ENCODE measurements at regions not wholly inside any gene's neighbourhood (a gene's known extent, or its start where the extent isn't known, plus 50 kb on each side); places are given as distances from the start of the nearest gene placed in this dataset.

DNA sequence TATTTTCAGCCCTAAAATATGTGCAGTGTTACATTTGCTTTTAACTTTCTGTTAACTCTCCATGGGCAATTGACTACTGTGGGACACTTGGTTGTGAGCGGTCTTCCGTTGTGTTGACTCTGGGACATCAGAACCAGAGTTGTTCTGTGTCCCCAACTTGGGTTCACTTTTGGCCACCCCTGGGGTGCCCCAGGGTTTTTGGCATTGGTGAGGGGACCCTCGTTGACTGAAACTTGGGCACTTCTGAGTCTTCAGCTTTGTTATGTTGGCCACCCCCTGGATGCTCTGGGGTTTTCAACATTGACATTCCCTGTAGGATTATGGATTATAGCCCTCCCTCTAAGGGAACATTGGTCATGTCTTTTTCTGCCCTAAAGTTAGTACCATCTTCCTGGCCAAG lies 57.1 kb downstream of the OR10H4 start:
- Histone ChIP-seq H3K36me3 (ENCODE audit: control insufficient read depth in 2 of 2, insufficient read depth in 2 of 2, low read length in 1 of 2) (no peaks in the 10 kb centered on the region), H3K9me3 (replicated peaks; ENCODE audit: control insufficient read depth, insufficient read depth, low read length) (no peaks in the 10 kb centered on the region), H3K4me1 (ENCODE audit: control insufficient read depth, insufficient read depth, low read length) (peaks cover 18% of the 10 kb centered on the region), H3K4me3 (no peak overlapping the region), H3K9ac (ENCODE audit: control insufficient read depth, insufficient read depth, low read length) (no peak overlapping the region), H3K27ac (ENCODE audit: control insufficient read depth, insufficient read depth) (no peak overlapping the region), H2AFZ (ENCODE audit: control insufficient read depth, low read depth, low read length) (no peak overlapping the region), H3K79me2 (ENCODE audit: control insufficient read depth, insufficient read depth, low read length) (no peaks in the 10 kb centered on the region), H3K27me3 (replicated peaks in 1 of 2; ENCODE audit: control insufficient read depth in 2 of 2, insufficient read depth in 2 of 2, low read length in 1 of 2) (no peaks in the 10 kb centered on the region), H3K4me2 (ENCODE audit: control insufficient read depth, insufficient read depth) (no peak overlapping the region), H4K20me1 (ENCODE audit: control insufficient read depth, insufficient read depth) (no peaks in the 10 kb centered on the region)
- TF ChIP-seq SIX5 (IDR thresholded peaks at IDR 0.05; ENCODE audit: low read depth, low read length, severe bottlenecking) (no peak), BACH1 (IDR thresholded peaks at IDR 0.05; ENCODE audit: borderline replicate concordance) (no peak), CBX5 (IDR thresholded peaks at IDR 0.05; ENCODE audit: low read depth) (no peak), ZZZ3 (IDR thresholded peaks at IDR 0.05; ENCODE audit: control insufficient read depth, insufficient read length, low read depth) (no peak), GATAD2B (conservative IDR thresholded peaks at IDR 0.05; ENCODE audit: low read depth) (no peak)
- no TSS peak for BruUV-seq (replicated peaks)
- FAIRE-seq: no peak
- in situ Hi-C loops (cut with MboI) (no loop called here), intact Hi-C loops (cut with micrococcal nuclease; ENCODE audit: unreplicated experiment) (no loop called here)
- DNase-seq (ENCODE audit: low read depth, low spot score): no peak
- ChIA-PET POLR2A (no interaction called here), RAD21 (ENCODE audit: unreplicated experiment) (no interaction called here), CTCF (no interaction called here), SMC1A (ENCODE audit: uncharacterized antibody, unreplicated experiment) (interaction anchor here (1.0 kb wide), 1 partner anchor 233 kb away, joined by 4 read pairs; no protein-coding TSS in a partner anchor)
- no peak for ATAC-seq
- 73% methylated on average over 3 of the region's 3 CpGs for WGBS (ENCODE audit: insufficient coverage, insufficient replicate concordance, low lambda C conversion rate, missing lambda C conversion rate)

DNA sequence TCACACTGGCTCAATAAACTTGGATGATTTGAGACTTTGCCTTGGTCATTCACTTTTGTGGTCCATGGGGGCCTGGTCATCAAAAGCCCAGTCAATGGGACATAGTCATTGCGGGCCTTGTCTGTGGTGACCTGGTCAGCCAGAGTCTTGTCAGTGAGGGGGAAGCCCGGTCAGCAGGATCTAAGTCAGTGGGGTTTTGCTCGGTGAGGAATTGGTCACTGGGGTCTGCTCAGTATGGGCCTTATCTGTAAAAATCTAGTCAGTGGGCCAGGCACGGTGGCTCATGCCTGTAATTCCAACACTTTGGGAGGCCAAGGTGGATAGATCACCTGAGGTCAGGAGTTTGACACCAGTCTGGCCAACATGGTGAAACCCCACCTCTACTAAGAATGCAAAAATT lies 63.7 kb upstream of the TPM4 start:
- Histone ChIP-seq H3K36me3 (ENCODE audit: control insufficient read depth in 2 of 2, insufficient read depth in 2 of 2, low read length in 1 of 2) (no peaks in the 10 kb centered on the region), H4K20me1 (ENCODE audit: control insufficient read depth, insufficient read depth) (no peaks in the 10 kb centered on the region), H3K79me2 (ENCODE audit: control insufficient read depth, insufficient read depth, low read length) (no peaks in the 10 kb centered on the region), H3K27me3 (replicated peaks in 1 of 2; ENCODE audit: control insufficient read depth in 2 of 2, insufficient read depth in 2 of 2, low read length in 1 of 2) (no peaks in the 10 kb centered on the region), H3K9me3 (replicated peaks; ENCODE audit: control insufficient read depth, insufficient read depth, low read length) (no peaks in the 10 kb centered on the region), H3K9ac (ENCODE audit: control insufficient read depth, insufficient read depth, low read length) (no peak overlapping the region), H3K27ac (ENCODE audit: control insufficient read depth, insufficient read depth) (no peak overlapping the region), H2AFZ (ENCODE audit: control insufficient read depth, low read depth, low read length) (no peak overlapping the region), H3K4me3 (no peak overlapping the region), H3K4me2 (ENCODE audit: control insufficient read depth, insufficient read depth) (no peak overlapping the region), H3K4me1 (ENCODE audit: control insufficient read depth, insufficient read depth, low read length) (no peaks in the 10 kb centered on the region)
- DNase-seq (ENCODE audit: low read depth, low spot score) (no peak), FAIRE-seq (no peak), ATAC-seq (no peak)
- TF ChIP-seq HDAC6 (IDR thresholded peaks at IDR 0.05; ENCODE audit: unreplicated experiment) (no peak), EZH2 (IDR thresholded peaks at IDR 0.05; ENCODE audit: borderline replicate concordance, control insufficient read depth, low read depth, low read length) (no peak), SMAD1 (IDR thresholded peaks at IDR 0.05; ENCODE audit: low read depth, partially characterized antibody) (no peak), ESRRA (IDR thresholded peaks at IDR 0.05; ENCODE audit: low read length) (no peak)
- TF ChIP-seq, protein P1, sequence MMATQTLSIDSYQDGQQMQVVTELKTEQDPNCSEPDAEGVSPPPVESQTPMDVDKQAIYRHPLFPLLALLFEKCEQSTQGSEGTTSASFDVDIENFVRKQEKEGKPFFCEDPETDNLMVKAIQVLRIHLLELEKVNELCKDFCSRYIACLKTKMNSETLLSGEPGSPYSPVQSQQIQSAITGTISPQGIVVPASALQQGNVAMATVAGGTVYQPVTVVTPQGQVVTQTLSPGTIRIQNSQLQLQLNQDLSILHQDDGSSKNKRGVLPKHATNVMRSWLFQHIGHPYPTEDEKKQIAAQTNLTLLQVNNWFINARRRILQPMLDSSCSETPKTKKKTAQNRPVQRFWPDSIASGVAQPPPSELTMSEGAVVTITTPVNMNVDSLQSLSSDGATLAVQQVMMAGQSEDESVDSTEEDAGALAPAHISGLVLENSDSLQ (IDR thresholded peaks at IDR 0.05): no peak
- intact Hi-C loops (cut with micrococcal nuclease; ENCODE audit: unreplicated experiment) (no loop called here), in situ Hi-C loops (cut with MboI) (no loop called here)
- 69% methylated on average over 4 of the region's 4 CpGs for WGBS (ENCODE audit: insufficient coverage, insufficient replicate concordance, low lambda C conversion rate, missing lambda C conversion rate)
- RAD21 ChIA-PET (ENCODE audit: unreplicated experiment): no interaction called here
- CTCF ChIA-PET: no interaction called here
- BruUV-seq (replicated peaks): no TSS peak
- POLR2A ChIA-PET: no interaction called here
- SMC1A ChIA-PET (ENCODE audit: uncharacterized antibody, unreplicated experiment): no interaction called here
